ENCODE measurements at regions not wholly inside any gene's neighbourhood (a gene's known extent, or its start where the extent isn't known, plus 50 kb on each side); places are given as distances from the start of the nearest gene placed in this dataset.
A peak's percentile ranks its signal among the peaks of the same experiment; 100 is the strongest.
"Not testable (repeated sequence)": the region's sequence is repeated elsewhere in the genome, so short reads cannot be mapped to it uniquely, and the experiment has no call there.

DNA sequence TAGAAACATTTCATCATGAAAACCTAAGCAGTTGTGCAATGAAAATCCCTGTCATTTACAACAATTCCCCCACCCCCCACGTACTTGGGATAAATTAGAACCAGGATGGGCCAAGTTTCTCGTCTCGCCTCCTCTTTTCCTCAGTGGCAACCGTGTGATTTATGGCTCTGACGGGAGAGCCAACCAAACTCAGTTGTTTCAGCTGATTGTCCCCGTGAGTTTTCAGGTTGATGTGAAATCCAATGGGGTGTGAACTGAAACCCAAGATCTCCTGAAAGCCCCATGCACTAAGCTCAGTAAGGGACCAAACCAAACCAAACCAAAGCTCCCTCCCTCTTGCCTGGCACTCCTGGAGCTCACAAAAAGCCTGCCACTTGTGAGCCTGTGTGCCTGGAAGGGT lies 138.7 kb upstream of the SLC24A2 start:
- no peak for DNase-seq

DNA sequence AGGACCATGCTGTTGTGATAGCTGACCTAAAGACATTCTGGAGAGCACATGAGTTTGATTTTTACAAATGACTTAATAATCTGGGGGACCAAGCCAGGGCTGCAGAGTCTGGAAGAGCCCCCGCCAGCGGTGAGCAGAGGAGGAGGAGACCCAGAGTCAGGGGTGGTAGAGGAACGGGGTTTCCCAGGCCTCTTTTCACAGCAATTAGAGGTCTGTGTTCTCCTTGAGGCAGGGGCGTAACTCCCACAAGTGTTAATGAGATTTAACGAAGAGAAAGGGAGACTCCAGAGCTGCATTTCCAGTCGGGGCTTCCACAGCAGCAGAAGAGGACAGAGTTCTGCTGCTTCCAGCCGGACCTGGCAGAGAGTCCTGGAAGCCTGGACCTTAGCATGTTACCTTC lies 137.9 kb upstream of the SLC24A2 start:
- no peak for DNase-seq

DNA sequence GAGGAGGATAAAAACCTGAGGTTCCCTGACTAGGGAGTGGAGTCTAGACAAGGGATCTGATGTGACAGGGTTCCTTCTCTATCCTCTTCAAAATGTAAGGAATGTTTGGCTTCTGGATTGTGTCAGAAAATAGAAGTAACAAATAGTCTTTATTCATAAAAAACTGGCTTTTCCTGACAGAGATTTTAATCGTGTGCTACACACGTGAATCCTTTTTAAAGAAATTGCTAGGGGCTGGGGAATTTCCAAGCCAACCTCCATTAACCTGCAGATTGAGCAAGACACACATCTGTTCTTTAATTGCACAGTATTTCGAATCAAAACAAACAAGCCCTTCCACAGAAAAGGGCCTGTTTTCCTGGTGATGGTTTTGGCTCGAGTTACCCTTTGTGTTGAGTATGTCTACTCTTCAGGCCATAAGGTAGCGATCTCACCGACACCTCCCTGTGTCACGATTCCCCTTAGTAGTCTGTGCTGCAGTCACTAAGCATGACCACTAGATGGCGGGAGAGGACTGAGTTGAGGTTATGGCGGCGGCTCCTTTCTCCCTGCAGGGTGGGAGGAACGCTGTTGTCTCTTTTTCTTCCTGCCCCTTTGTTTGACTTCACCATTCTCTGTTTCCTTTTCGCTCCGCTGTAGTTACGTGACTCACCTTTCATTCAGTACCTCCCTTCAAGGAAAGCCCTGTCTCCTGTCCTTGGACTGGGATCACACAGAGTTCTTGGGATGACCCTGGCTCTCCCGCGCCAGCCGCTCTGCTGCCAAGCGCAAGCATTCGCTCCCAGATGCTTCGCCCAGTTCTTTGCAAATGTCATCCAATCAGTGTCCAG lies 137.1 kb upstream of the SLC24A2 start:
- peak; percentile 73 for DNase-seq

DNA sequence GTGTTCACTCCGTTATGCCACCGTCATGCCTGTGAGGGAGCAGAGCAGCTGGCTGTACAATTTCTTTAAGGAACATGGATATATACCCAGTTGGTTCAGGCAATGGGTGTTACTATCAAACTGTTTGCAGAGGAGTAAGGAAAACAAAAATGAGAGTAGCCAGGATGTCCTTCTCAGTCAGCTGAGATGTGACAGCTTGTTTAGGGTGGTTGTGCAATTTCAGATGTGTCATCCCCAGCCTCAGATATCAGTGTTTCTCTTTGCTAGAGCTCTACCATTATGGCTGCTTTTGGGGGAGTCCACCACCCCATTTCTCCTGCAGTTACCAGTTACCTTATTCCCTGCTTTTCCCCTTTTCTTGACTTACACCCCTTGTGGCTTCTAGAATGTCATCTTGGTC lies 135.2 kb upstream of the SLC24A2 start:
- no peak for DNase-seq

DNA sequence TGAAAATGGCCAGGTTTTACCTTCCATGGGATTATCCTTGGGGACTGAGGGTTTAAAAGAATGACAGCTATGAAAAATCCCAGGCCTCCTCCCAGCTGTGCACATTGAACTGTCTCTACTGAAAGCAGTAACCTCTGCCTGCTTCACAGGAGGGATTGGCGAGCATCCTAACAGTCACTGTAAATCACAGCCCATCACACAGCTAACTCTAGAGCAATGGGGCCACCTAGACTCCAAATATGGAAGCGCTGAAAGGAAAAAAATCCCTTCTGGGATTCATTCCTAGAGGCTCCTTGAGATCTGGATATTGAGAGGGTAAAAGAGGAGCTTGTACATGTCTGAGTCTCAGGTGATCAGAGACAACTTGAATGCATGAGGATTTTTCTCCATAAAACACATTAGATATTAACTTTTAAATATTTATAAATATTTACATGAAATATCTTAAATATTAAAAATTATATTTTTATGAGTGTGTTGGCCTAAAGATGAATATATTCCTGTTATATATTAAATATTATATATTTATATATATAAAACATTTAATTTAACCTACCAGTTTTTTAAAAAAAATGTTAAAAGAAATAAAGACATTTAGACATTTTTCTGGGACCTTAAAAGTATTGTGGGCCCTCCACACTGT lies 133.8 kb upstream of the SLC24A2 start:
- peak; percentile 79 for DNase-seq

DNA sequence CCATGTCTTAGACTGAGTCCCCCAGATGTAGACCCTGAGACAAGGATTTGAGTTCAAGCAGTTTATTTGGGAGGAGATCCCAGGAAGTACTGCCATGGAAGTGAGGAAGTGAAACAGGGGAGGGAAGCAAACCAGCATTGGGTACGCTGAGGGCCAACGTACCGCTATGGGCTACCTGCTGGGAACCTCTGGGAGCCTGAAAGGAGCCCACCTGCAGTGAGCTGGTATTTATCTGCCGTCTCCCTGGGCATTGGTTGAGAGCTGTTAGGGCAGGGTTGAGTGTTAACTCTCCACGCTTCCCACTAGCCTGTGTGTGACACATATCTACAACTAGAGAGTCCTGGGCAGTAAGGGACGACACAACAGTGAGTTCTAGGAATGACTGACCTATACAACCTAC lies 131.6 kb upstream of the SLC24A2 start:
- no peak for DNase-seq

DNA sequence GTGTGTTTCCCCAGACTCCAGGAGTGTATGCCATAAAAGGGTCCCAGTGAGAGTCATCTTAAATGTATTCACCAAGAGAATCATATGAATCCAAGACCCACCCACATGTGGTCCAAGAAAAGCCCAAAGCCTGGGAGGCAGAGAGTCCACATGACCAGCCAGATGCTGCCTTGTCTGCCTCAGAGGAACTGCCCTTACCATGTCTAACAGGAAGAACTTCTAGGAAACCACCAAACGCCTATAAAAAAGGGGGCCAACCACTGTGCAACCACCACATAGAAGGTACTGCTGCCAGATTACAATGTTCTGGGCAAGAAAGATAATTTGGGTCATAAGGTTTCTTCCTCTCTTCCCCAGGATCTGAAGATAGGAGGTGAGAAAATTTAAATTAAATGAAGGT lies 129.8 kb upstream of the SLC24A2 start:
- no peak for DNase-seq

DNA sequence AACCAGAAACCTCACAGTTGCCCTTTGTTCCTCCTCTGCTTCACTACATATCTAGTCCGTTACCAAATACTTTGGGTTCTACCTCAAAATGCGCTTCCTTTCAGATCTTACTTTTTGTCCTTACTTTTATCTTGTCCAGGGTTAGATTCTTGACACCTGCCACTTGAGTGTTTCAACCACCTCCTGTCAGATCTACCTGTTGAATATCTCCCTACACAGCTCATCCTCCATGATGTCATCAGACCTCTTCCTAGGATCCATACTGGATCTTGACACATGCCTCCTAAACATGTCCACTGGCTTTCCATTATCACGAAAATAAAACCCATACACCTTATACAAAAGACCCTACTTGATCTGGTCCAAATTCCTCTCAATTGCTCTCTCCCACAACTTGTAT lies 125.2 kb upstream of the SLC24A2 start:
- DNase-seq, result no peak

DNA sequence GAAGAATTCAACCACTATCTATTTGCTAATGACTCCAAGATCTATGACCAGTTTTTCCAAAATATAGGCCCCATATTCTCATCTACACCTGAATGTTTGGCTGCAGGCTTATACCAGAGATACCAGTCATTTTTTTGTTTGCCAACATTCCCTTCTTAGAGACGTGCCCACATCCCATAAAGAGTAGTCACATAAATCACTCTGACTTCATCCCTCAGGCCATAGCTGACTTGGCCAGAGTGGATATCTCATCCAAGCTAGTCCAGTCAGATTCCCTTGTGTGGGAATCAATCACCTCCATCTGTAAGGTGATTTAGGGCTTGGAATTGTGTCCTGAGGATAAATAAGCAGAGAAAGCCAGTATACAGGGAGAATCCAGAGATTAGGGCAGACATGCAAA lies 124.3 kb upstream of the SLC24A2 start:
- no peak for DNase-seq

DNA sequence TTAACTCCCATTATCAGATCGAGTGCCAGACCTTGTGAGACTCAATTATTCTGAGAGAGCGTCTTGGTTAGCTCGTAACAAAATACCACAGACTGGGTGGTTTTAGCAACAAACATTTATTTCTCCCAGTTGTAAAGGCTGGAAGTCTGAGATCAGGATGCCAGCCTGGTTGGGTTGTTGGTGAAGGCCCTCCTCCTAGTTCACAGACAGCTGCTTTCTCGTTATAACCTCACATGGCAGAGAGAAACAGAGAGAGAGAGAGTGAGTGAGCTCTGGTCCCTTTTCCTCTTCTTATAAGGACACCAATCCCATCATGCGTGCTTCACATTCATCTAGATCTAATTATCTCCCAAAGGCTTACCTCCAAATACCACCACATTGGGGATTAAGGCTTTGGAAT lies 114.2 kb upstream of the SLC24A2 start:
- DNase-seq, result no peak

DNA sequence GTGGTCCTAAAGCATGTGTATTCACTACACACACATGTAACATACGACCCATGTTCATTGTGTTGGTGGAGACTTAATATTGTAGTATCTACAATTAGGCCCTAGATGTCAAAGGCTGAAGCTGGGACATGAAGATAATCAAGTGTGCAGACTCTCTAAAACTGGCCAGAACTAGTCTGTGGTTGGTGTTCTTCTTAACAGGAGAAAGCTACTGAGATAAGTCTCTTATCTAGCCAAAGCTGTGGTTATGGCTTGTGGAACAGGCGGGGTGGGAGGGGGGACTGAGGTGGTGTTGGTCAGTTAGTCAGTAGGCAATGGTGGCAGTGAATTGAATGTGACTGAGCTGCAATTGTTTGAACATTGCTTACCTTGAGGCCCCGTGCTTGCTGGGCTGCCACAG lies 112.7 kb upstream of the SLC24A2 start:
- no peak for DNase-seq

DNA sequence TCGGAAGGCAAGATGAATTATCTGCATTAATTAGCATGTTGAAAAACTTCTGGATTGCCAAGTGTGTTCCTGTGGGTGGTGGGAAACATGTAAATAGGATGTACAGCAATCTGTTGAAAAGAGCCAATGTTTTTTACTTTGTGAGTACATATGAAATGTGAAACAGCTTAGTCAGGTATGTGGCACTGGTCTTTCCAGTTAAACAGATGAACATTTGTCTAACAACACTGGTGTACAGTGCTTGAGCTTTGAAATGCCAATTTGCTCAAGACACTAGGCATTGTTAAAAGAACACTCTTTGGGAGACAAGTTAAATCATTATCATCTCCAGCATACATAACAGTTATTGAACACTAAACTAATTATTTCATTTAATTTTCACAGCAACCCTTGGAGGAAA lies 107.3 kb upstream of the SLC24A2 start:
- no peak for DNase-seq

DNA sequence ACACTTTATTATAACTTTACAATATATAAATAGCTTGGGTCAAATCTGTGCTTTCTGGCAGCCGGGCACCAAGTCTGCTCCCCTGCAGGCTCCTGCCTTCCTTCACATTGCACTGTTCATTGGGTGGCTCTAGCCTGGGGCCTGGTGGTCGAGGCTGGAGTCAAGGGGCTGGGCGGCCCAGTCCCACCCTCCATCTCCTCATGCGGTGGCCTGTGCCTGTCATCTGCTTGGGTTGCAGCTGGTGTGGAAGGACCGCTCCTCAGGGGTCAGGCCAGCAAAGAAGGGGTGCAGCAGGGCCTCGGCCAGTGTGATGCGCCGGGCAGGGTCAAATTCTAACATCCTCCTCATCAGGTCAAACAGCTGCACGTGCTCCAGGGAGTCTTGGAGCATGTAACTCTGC lies 106.7 kb upstream of the SLC24A2 start:
- not testable (repeated sequence) for DNase-seq

DNA sequence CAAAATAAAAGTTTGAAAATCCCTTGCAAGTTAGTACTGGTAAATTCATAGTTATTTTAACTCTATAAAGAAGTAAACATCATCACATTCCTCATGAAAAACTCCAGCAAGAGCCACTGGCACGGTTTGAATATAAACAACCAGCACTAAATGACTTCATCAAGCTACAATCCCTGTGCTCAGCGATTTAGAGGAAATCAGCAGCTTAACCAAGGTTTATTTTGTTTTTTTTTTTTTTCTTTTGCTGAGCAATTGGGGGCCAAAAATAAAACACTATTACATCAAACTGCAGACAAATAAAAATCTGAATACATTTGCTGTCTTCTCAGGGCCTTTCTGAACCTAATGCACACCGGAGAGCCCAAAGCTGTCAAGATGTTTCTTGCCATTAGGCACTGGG lies 106.2 kb upstream of the SLC24A2 start:
- DNase-seq, result no peak

DNA sequence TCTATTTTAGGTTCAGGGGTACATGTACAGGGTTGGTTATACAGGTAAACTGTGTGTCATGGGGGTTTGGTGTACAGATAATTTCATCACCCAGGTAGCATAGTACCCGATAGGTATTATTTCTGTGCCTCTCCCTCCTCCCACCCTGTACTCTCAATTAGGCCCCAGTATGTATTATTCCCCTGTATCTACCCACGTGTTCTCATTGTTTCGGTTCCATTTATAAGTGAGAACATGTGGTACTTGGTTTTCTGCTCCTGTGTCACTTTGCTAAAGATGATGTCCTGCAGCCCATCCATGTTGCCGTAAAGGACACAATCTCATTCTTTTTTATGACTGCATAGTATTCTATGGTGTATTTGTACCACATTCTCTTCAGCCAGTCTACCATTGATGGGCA lies 96.8 kb upstream of the SLC24A2 start:
- DNase-seq, result no peak

DNA sequence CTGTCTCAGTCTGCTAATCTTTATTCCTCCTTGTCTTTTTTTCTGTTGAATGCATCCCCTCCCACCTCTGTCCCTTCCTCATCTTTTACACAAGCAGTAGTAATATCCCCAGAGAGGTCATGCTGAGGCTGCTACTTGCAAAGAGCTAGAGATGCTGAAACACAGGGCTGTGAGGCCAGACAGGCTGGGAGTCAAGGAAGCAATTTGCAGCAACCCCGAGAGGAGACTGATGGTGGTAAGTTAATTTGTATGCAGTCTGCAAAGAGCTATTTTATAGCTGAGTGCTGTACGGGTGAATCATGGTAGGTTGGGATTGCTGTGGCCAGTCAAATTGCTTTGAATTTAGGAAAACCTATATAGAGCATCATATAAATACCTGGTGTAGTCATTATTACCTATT lies 90.2 kb upstream of the SLC24A2 start:
- DNase-seq, result no peak

DNA sequence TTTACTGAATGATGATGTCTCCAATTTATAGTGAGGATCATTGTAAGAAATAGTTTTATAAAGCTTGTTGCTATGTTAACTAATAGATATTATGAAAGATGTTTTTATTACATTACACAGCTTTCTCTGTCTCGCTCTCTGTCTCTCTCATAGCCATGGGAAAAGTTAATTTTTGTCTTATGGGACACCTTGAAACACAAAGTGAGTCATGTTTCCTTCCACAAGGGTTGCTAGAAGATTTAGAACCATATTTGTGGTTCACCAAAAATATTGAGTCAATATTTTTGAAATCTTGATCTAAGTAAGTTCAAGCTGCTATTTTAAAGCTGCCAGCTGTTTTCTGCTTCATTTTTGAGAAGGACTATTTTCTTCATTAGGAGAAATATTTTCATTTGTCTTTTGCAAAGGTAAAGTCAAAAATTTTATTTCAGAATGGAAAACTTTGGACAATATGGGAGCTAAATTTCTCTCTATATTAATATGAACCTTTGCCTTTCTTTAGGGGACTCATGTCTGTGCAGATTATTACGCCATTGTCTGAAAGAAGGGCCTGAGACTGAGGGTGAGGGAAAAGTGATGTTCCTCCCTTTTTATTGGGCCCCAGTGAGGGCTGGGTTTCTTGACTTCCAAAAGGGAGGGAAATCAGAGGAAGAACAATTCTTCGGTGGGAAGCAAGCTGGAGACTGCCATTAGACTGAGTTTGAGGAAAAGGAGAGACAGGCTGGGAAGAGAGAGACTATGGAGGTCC lies 87.9 kb upstream of the SLC24A2 start:
- no peak for DNase-seq

DNA sequence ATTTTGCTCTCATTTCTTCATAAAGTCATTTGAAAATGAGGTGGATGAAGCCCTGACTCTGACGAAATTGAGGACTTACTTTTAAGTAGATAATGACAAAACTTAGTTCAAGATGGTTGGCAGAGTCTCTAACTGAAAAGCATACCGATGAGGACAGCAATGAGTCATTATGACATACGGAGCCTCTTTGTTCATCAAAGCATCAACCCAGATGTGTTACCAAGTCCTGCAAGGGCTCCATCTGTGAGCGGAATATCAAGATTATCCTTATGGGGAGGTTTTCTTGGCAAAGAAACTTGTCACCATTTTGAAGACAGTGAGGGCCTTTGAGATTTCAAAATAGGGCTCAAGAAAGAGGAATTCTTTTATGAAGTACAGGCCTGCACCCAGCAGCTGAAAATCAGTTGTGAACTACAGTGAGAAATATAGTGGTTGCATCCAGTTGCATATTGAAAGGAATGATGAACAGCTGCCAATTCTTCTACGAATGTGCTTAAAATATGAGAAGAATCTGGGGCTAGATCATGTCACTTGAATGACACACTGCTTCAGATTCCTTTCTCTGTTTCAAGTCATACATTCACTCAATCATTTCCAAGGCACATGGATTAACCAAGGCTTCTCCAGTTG lies 86.6 kb upstream of the SLC24A2 start:
- no peak for DNase-seq

DNA sequence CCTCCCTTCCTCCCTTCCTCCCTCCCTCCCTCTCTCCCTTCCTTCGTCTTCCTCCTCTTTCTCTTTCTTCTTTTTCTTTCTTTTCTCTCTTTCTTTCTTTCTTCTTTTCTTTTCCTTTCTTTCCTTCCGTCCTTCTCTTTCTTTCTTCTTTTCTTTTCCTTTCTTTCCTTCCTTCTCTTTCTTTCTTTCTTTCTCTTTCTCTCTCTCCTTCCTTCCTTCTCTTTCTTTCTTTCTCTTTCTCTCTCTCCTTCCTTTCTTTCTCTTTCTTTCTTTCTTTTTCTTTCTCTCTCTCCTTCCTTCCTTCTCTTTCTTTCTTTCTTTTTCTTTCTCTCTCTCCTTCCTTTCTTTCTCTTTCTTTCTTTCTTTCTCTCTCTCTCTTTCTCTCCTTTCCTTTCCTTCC lies 84.4 kb upstream of the SLC24A2 start:
- DNase-seq, result not testable (repeated sequence)

DNA sequence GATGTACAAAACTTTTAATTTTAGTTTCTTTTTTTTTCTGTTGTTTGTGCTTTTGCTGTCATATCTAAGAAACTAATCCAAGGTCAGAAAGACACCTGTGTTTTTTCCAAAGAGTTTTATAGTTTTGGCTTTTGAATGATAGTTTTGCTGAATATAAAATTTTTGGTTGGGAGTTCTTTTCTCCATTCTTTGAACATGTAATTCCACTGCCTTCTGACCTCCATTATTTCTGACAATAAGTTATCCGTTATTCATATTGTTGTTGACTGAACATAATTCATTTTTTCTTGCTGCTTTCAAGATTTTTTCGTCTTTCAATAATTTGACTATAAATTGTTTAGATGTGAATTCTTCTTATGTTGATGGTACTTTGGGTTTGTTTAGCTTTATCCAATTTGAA lies 82.2 kb upstream of the SLC24A2 start:
- no peak for DNase-seq

DNA sequence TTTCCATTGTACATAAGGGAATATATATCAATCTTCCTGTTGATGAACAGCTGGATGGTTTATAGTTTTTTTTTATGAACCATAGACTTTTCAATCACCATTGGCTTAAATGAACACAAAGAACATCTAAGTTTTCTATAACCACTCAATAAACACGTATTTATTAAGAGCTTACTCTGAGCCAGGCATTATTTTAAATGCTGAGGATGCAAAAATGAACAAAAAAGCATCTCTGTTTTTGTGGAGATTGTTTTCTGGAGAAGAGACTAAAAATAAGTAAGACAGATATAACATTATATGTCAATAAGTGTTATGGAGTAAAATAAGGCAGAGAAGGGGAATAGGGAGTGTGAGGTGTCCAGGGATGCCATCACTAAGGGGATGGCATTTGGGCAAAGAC lies 52.1 kb upstream of the SLC24A2 start:
- no peak for DNase-seq
